ENCODE measurements at regions not wholly inside any gene's neighbourhood (a gene's known extent, or its start where the extent isn't known, plus 50 kb on each side); places are given as distances from the start of the nearest gene placed in this dataset.

GRCh38 chr13:44784708-44785080, 204.6 kb downstream of the NUFIP1 start:
- no peaks in the 10 kb centered on the region for H3K4me1 ChIP-seq (replicated peaks; ENCODE audit: insufficient read depth)
- no peak for DNase-seq
- no peak overlapping the region for H3K27ac ChIP-seq
- H4K20me1 ChIP-seq (ENCODE audit: insufficient read depth): no peaks in the 10 kb centered on the region
- H3K4me3 ChIP-seq: no peak overlapping the region
- CTCF ChIA-PET: no interaction called here
- no peaks in the 10 kb centered on the region for H3K79me2 ChIP-seq (ENCODE audit: low read depth)
- no peak overlapping the region for H2AFZ ChIP-seq
- BruUV-seq (replicated peaks): no TSS peak
- no peaks in the 10 kb centered on the region for H3K9me2 ChIP-seq (ENCODE audit: insufficient read depth)
- H3K36me3 ChIP-seq (ENCODE audit: low read depth): no peaks in the 10 kb centered on the region
- POLR2A ChIA-PET (ENCODE audit: unreplicated experiment): no interaction called here
- H3K9me3 ChIP-seq (ENCODE audit: insufficient read depth, low read depth): no peaks in the 10 kb centered on the region
- TF ChIP-seq, protein P1, sequence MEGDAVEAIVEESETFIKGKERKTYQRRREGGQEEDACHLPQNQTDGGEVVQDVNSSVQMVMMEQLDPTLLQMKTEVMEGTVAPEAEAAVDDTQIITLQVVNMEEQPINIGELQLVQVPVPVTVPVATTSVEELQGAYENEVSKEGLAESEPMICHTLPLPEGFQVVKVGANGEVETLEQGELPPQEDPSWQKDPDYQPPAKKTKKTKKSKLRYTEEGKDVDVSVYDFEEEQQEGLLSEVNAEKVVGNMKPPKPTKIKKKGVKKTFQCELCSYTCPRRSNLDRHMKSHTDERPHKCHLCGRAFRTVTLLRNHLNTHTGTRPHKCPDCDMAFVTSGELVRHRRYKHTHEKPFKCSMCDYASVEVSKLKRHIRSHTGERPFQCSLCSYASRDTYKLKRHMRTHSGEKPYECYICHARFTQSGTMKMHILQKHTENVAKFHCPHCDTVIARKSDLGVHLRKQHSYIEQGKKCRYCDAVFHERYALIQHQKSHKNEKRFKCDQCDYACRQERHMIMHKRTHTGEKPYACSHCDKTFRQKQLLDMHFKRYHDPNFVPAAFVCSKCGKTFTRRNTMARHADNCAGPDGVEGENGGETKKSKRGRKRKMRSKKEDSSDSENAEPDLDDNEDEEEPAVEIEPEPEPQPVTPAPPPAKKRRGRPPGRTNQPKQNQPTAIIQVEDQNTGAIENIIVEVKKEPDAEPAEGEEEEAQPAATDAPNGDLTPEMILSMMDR (conservative IDR thresholded peaks at IDR 0.05): no peak
- TF ChIP-seq EZH2 (IDR thresholded peaks at IDR 0.05; ENCODE audit: low read depth): no peak
- no peaks in the 10 kb centered on the region for H3K27me3 ChIP-seq (ENCODE audit: insufficient read depth, low read depth)
- intact Hi-C loops (cut with micrococcal nuclease; ENCODE audit: unreplicated experiment): no loop called here
- H3F3A ChIP-seq (ENCODE audit: insufficient read depth, low read depth): no peaks in the 10 kb centered on the region
- no peak overlapping the region for H3K4me2 ChIP-seq

DNA sequence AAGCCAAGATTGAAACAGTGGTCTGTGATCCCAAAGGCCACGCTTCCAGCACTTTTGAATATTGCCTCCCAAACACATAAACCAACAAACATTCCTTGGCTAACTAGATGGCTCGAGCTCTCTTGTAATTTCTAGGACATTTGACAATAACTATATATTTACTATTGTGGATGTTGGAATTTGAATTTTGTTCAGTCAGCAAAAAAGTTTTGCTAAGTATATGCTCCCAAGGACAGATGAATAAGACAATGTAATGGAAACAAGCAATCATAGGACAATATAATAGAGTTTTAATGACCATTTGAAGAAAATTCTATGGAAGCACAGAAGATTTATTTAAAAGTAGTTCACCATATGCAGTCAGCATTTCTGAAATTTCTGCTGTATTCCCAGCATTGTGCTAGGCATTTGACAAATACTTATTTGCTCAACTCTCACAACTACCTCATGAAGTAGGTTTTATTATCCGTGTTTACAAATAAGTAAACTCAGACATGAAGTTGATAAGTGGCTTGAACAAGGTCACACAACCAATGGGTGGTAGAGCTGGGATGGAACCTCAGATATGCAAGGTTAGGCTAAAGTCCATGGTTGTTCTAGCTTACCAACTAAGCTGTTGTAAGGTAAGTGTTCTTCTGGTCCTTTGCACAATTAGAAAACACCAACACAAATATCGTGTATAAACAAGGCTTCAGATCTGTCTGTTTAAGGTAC, 205.1 kb downstream of the NUFIP1 start:
- DNase-seq: no peak

GRCh38 chr13:44780591-44781280, 204.6 kb upstream of the TSC22D1 start:
- Histone ChIP-seq H3K4me1 (replicated peaks; ENCODE audit: insufficient read depth) (no peaks in the 10 kb centered on the region), H2AFZ (no peak overlapping the region), H3K36me3 (ENCODE audit: low read depth) (no peaks in the 10 kb centered on the region), H3K4me2 (no peak overlapping the region), H3K4me3 (no peak overlapping the region), H3K79me2 (ENCODE audit: low read depth) (no peaks in the 10 kb centered on the region), H3K27me3 (ENCODE audit: insufficient read depth, low read depth) (no peaks in the 10 kb centered on the region), H3K9me2 (ENCODE audit: insufficient read depth) (no peaks in the 10 kb centered on the region), H3K27ac (no peak overlapping the region), H4K20me1 (ENCODE audit: insufficient read depth) (no peaks in the 10 kb centered on the region), H3F3A (ENCODE audit: insufficient read depth, low read depth) (no peaks in the 10 kb centered on the region), H3K9me3 (ENCODE audit: insufficient read depth, low read depth) (no peaks in the 10 kb centered on the region)
- DNase-seq: no peak
- BruUV-seq (replicated peaks): no TSS peak
- ChIA-PET CTCF (no interaction called here), POLR2A (ENCODE audit: unreplicated experiment) (no interaction called here)
- intact Hi-C loops (cut with micrococcal nuclease; ENCODE audit: unreplicated experiment): no loop called here
- TF ChIP-seq, protein P1 (conservative IDR thresholded peaks at IDR 0.05): no peak
- TF ChIP-seq EZH2 (IDR thresholded peaks at IDR 0.05; ENCODE audit: low read depth): no peak

More for the DNA sequence above, 205.1 kb downstream of the NUFIP1 start:
- TF ChIP-seq EZH2 (IDR thresholded peaks at IDR 0.05; ENCODE audit: low read depth): no peak
- TF ChIP-seq, protein P1 (conservative IDR thresholded peaks at IDR 0.05): no peak
- Histone ChIP-seq H3K79me2 (ENCODE audit: low read depth) (no peaks in the 10 kb centered on the region), H3K9me3 (ENCODE audit: insufficient read depth, low read depth) (no peaks in the 10 kb centered on the region), H3F3A (ENCODE audit: insufficient read depth, low read depth) (no peaks in the 10 kb centered on the region), H4K20me1 (ENCODE audit: insufficient read depth) (no peaks in the 10 kb centered on the region), H3K4me2 (no peak overlapping the region), H2AFZ (no peak overlapping the region), H3K4me3 (no peak overlapping the region), H3K27ac (no peak overlapping the region), H3K36me3 (ENCODE audit: low read depth) (no peaks in the 10 kb centered on the region), H3K27me3 (ENCODE audit: insufficient read depth, low read depth) (no peaks in the 10 kb centered on the region), H3K9me2 (ENCODE audit: insufficient read depth) (no peaks in the 10 kb centered on the region), H3K4me1 (replicated peaks; ENCODE audit: insufficient read depth) (no peaks in the 10 kb centered on the region)
- ChIA-PET CTCF (no interaction called here), POLR2A (ENCODE audit: unreplicated experiment) (no interaction called here)
- no TSS peak for BruUV-seq (replicated peaks)
- intact Hi-C loops (cut with micrococcal nuclease; ENCODE audit: unreplicated experiment): no loop called here
